ENCODE measurements at regions not wholly inside any gene's neighbourhood (a gene's known extent, or its start where the extent isn't known, plus 50 kb on each side); places are given as distances from the start of the nearest gene placed in this dataset.

DNA sequence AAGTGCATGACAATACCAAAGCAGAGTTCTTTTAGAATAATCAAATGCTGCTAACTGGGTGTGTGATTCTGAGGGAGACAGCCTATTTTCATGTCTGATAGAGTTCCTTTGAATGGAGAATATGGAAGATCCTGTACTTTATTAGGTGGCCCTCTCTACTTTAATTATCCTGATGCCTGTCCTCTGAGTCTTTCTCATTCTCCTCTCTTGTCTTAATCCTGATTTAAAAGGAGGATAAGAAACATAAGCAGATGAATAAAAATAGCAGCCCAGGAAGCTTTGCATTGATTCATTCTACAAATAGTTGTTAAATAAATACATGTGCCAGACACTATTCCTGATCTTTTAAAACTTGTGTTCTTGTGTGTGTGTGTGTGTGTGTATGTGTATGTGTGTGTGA, 387.3 kb downstream of the SPRY1 start:
- TF ChIP-seq POLR2AphosphoS5 (IDR thresholded peaks at IDR 0.05) (no peak), POLR2A (IDR thresholded peaks at IDR 0.05) (no peak)
- TF ChIP-seq, protein P1, sequence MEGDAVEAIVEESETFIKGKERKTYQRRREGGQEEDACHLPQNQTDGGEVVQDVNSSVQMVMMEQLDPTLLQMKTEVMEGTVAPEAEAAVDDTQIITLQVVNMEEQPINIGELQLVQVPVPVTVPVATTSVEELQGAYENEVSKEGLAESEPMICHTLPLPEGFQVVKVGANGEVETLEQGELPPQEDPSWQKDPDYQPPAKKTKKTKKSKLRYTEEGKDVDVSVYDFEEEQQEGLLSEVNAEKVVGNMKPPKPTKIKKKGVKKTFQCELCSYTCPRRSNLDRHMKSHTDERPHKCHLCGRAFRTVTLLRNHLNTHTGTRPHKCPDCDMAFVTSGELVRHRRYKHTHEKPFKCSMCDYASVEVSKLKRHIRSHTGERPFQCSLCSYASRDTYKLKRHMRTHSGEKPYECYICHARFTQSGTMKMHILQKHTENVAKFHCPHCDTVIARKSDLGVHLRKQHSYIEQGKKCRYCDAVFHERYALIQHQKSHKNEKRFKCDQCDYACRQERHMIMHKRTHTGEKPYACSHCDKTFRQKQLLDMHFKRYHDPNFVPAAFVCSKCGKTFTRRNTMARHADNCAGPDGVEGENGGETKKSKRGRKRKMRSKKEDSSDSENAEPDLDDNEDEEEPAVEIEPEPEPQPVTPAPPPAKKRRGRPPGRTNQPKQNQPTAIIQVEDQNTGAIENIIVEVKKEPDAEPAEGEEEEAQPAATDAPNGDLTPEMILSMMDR (IDR thresholded peaks at IDR 0.05 in 8 of 11, conservative IDR thresholded peaks at IDR 0.05 in 3 of 11), result no peak
- Histone ChIP-seq H3K27me3 (replicated peaks in 1 of 7) (no peaks in the 10 kb centered on the region), H3K36me3 (no peaks in the 10 kb centered on the region), H3K27ac (no peak overlapping the region), H3K4me1 (no peaks in the 10 kb centered on the region), H3K4me3 (no peak overlapping the region), H3K9me3 (no peaks in the 10 kb centered on the region)
- intact Hi-C loops (cut with DNase I; ENCODE audit: low total_unique reads), result no loop called here
- DNase-seq, result no peak

DNA sequence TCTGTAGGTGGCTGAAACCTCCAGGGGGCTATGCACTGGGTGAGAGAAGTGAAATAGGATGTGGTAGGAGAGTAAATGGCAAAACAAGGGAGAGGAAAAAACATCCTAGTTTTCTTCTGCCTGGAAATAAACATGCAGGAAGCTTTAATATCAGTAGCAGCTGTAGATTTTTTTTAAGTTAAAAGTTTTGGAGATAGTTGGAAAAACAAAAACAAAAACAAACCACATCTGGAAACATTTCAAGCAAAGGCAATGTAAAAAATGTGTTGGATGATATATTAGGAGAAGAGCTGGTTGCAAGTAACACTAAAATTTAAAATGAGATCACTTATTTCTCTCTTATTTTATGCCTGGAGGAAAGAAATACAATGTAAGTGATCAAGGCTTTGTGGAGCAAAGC, 388.0 kb downstream of the SPRY1 start:
- Histone ChIP-seq H3K36me3 (no peaks in the 10 kb centered on the region), H3K27ac (no peak overlapping the region), H3K27me3 (replicated peaks in 1 of 7) (no peaks in the 10 kb centered on the region), H3K4me3 (no peak overlapping the region), H3K9me3 (no peaks in the 10 kb centered on the region), H3K4me1 (no peaks in the 10 kb centered on the region)
- no peak for DNase-seq
- intact Hi-C loops (cut with DNase I; ENCODE audit: low total_unique reads), result no loop called here
- TF ChIP-seq POLR2A (IDR thresholded peaks at IDR 0.05) (no peak), POLR2AphosphoS5 (IDR thresholded peaks at IDR 0.05) (no peak)
- TF ChIP-seq, protein P1 (IDR thresholded peaks at IDR 0.05 in 8 of 11, conservative IDR thresholded peaks at IDR 0.05 in 3 of 11), result no peak

DNA sequence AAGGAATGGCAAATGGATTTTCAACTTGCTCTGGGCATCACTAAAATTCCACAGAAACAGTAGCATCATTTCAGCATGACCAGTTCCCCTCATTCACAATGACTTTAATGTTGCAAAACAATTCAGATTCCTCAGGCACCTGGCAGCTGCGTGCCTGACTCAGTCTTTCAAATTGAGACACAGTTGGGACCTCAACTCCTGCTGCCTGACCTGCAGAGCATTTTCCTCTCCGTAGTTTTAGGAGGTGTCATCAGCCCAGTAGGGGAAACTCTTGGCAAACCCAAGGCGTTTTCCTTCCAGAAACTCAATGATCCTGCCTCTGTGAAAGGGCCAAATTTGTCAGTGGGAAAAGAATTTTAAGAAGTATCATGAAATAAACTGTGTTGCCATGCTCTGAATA, 388.9 kb downstream of the SPRY1 start:
- TF ChIP-seq POLR2AphosphoS5 (IDR thresholded peaks at IDR 0.05), result no peak
- TF ChIP-seq, protein P1 (IDR thresholded peaks at IDR 0.05 in 8 of 11, conservative IDR thresholded peaks at IDR 0.05 in 3 of 11), result no peak
- 63 to 87% (median 80%) methylated on average over 3 of the region's 3 CpGs for WGBS, 5 donors
- H3K4me3 ChIP-seq, result no peak overlapping the region
- H3K27ac ChIP-seq, result no peak overlapping the region
- DNase-seq, result no peak
- H3K27me3 ChIP-seq (replicated peaks in 1 of 7), result no peaks in the 10 kb centered on the region
- no peaks in the 10 kb centered on the region for H3K9me3 ChIP-seq
- intact Hi-C loops (cut with DNase I; ENCODE audit: low total_unique reads), result no loop called here
- no peaks in the 10 kb centered on the region for H3K36me3 ChIP-seq
- H3K4me1 ChIP-seq, result no peaks in the 10 kb centered on the region

DNA sequence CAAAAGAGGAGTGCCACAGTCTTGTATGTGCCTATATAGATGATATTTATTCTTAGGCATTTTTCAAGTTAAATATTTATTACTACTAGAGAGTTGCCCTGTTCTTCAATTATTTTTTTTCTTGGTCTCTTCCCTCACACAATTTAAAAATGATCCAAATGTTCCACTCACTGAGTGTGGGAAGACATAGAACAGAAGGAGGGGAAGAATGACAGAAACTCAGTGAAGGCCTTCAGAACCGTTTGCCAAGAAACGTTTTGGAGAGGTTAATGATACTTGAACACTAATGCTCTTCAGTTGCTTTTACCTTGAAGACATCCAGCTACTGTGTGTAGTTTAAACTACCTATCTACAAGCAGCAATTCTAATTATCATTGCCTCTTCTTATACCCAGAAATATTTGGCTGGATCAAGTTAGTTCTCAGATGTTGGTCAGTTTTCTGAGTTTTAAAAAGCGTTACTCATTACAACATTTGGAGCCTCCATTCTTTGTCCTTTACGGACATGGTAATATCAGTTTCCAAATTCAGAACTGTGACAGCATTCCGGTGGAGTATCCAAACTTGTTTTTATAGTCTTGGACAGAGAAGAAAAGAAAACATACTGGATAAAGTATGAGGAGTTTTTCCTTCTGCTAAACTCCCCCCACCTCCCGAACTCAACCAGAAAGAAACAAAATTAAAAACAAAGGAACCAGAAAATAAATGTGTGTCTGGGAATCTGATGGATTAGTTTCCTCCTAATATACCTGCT, 389.7 kb downstream of the SPRY1 start:
- DNase-seq, result no peak
- intact Hi-C loops (cut with DNase I; ENCODE audit: low total_unique reads), result no loop called here
- Histone ChIP-seq H3K27me3 (replicated peaks in 1 of 7) (no peaks in the 10 kb centered on the region), H3K36me3 (no peaks in the 10 kb centered on the region), H3K4me1 (no peaks in the 10 kb centered on the region), H3K9me3 (no peaks in the 10 kb centered on the region), H3K27ac (no peak overlapping the region), H3K4me3 (no peak overlapping the region)
- TF ChIP-seq POLR2AphosphoS5 (IDR thresholded peaks at IDR 0.05), result no peak
- TF ChIP-seq, protein P1 (IDR thresholded peaks at IDR 0.05 in 8 of 11, conservative IDR thresholded peaks at IDR 0.05 in 3 of 11), result no peak
- no peak for TF ChIP-seq POLR2A (IDR thresholded peaks at IDR 0.05)
- WGBS, 5 donors, result 74 to 83% (median 79%) methylated on average over 6 of the region's 6 CpGs
